SK-N-MC (cell line): ENCODE measurements at regions not wholly inside any gene's neighbourhood (a gene's known extent, or its start where the extent isn't known, plus 50 kb on each side); places are given as distances from the start of the nearest gene placed in this dataset.

Experiments used
- EZH2 ChIP-seq: fragments of 200-600 bp; sonication (generic); IDR thresholded peaks from one replicate; pipeline ENCODE4 v1.6.1; 2017; ENCODE audit warnings: antibody characterized with exemption
- FOXP2 ChIP-seq: optimal IDR thresholded peaks from 2 replicates; pipeline ENCODE3; 2011; ENCODE audit warnings: mild to moderate bottlenecking, moderate library complexity; ENCODE audit not compliant: insufficient read depth; ENCODE audit errors: extremely low read length, control extremely low read depth
- POLR2AphosphoS5 ChIP-seq: IDR thresholded peaks from 2 replicates; pipeline ENCODE4 v1.6.1; 2012; ENCODE audit warnings: mild to moderate bottlenecking, low read depth, low read length, borderline replicate concordance

- TF ChIP-seq EZH2 (no peak), POLR2AphosphoS5 (no peak), FOXP2 (no peak)
These were observed 159.4 kb upstream of the DPT start for GRCh38 chr1:168888418-168888817.
